CD4-positive, alpha-beta T cell (primary cell): ENCODE measurements at regions not wholly inside any gene's neighbourhood (a gene's known extent, or its start where the extent isn't known, plus 50 kb on each side); places are given as distances from the start of the nearest gene placed in this dataset.

Experiments used
- ATAC-seq: fragments of 200-7000 bp; cut with Tn5 transposase; one replicate; pipeline ENCODE4 v1.10.0; 2022; ENCODE audit warnings: mild to moderate bottlenecking; ENCODE audit not compliant: poor library complexity
- CTCF ChIA-PET: fragments of 350-600 bp; sonication (Branson Sonifier 250); formaldehyde crosslinking; loops from one replicate; lab custom pipeline; 2021; ENCODE audit warnings: antibody characterized with exemption, inconsistent platforms; lab: Charles Lee
- POLR2A ChIA-PET: fragments of 350-600 bp; sonication (Branson Sonifier 250); formaldehyde crosslinking; loops from one replicate; lab custom pipeline; 2021; ENCODE audit warnings: antibody characterized with exemption, inconsistent platforms; lab: Charles Lee
- DNase-seq, 14 experiments: peaks; one replicate each; pipeline ENCODE4 v3.0.0-alpha.2; 2013 to 2020; ENCODE audit warnings: mixed read lengths in 2 of 14
- H3K27ac ChIP-seq, 2 donors: one replicate each; pipeline versions ENCODE4 v1.5.1 to v1.7.0; 2013; ENCODE audit warnings: low read length in 2 of 2, low read depth in 1 of 2, mild to moderate bottlenecking in 1 of 2
- H3K27me3 ChIP-seq, 2 experiments: 1 replicate in 1 of 2; 2 replicates in 1 of 2; pipeline versions ENCODE4 v1.6.1 to v1.7.0; 2013; ENCODE audit warnings: low read length in 2 of 2, control low read depth in 1 of 2, mild to moderate bottlenecking in 1 of 2, moderate library complexity in 1 of 2; ENCODE audit not compliant: insufficient read depth in 2 of 2, control insufficient read depth in 1 of 2
- H3K36me3 ChIP-seq: one replicate; pipeline ENCODE4 v1.6.1; 2013; ENCODE audit warnings: low read length, control low read depth; ENCODE audit not compliant: insufficient read depth
- H3K4me1 ChIP-seq: one replicate; pipeline ENCODE4 v1.6.1; 2013; ENCODE audit warnings: low read length, control low read depth; ENCODE audit not compliant: insufficient read depth
- H3K4me3 ChIP-seq: one replicate; pipeline ENCODE4 v1.5.1; 2013; ENCODE audit warnings: mild to moderate bottlenecking, low read length, moderate library complexity
- H3K9me3 ChIP-seq, 2 experiments: 1 replicate in 1 of 2; 2 replicates in 1 of 2; pipeline versions ENCODE4 v1.6.1 to v1.7.0; 2013; ENCODE audit warnings: low read length in 2 of 2, mild to moderate bottlenecking in 2 of 2, control low read depth in 1 of 2, moderate library complexity in 1 of 2; ENCODE audit not compliant: control insufficient read depth in 1 of 2, insufficient read depth in 1 of 2
- H3K27ac Mint-ChIP-seq: one replicate; pipeline ENCODE4 v1.8.0; 2020; ENCODE audit warnings: mixed read lengths
- H3K27me3 Mint-ChIP-seq: one replicate; pipeline ENCODE4 v1.8.0; 2021; ENCODE audit warnings: mixed read lengths
- H3K36me3 Mint-ChIP-seq: one replicate; pipeline ENCODE4 v1.8.0; 2021; ENCODE audit warnings: low read depth, mixed read lengths
- H3K4me1 Mint-ChIP-seq: one replicate; pipeline ENCODE4 v1.8.0; 2021; ENCODE audit warnings: low read depth, mixed read lengths
- H3K4me3 Mint-ChIP-seq: one replicate; pipeline ENCODE4 v1.8.0; 2020; ENCODE audit warnings: mild to moderate bottlenecking, mixed read lengths
- H3K9me3 Mint-ChIP-seq: one replicate; pipeline ENCODE4 v1.8.0; 2020; ENCODE audit warnings: mixed read lengths
- intact Hi-C, 2 experiments: fragments of 100-400 bp; cut with DNase I in 1 of 2; cut with micrococcal nuclease in 1 of 2; formaldehyde crosslinking; loops; one replicate each; pipeline versions ENCODE4 v1.15.1 to v1.9.0; 2023 to 2025; cut with DNase I, micrococcal nuclease
- TF ChIP-seq, protein P1 (sequence below): fragments of 200-600 bp; IDR thresholded peaks from one replicate; pipeline ENCODE4 v1.8.0; 2022; ENCODE audit warnings: antibody characterized with exemption, mild to moderate bottlenecking

DNA sequence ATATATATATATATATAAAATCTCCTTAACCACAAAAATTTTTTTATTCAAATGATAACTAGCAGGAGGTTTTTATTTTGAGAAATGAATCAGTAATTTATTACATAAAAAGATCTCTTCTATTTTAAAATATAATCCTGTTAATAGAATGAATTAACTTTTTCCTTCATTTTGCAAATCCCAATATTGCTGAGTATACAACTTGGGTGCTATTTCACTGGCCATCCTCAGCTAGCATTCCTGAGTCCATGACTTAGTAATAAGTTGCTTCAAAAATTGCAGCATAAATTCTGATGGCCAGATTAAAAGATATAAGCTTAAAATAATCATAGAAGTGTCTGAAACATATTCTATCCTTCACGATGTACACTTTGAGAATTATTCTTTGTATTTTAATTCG is 155.6 kb downstream of the FSIP2 start:
- Mint-ChIP-seq H3K4me3 (no peak overlapping the region), H3K36me3 (no peaks in the 10 kb centered on the region)

DNA sequence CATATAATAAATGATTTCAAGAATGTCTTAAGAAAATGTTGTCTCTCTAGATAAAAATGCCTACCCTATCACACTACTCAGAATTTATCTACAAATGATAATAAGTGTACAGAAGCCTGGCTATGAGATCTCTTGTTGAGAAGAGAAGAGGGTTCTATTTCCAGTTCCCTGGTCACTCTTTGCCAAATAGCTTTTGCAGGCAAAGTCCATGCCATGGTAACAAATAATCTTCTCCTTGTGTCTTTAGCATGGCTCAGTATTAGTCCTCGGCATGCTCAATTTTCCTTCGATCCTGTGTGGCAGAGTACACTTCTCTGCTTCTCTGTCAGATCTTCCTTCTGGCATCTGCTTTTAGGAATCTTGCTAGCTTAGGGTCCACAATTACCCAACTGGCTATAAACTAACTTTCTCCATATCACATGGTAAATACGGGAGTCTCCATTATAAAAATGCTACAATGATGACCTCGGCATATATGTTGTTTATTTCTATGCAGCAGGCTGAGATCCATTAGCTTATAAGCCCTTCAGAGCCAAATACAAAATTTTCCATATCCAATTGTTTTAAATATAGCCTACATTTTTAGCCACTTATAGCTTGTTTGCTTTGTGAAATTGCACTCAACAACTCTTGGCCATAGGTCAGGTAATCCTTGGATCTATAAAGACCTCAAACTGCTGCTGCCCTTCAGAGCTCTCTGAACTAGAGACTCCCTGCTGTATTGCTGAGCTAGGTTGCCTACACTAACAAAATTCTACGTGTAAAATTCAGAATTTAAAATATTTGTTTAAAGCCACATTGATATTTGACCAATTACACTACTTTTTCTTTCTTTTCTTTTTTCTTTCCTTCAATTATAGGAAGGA is 157.5 kb downstream of the FSIP2 start:
- Mint-ChIP-seq H3K9me3 (no peaks in the 10 kb centered on the region), H3K27me3 (no peaks in the 10 kb centered on the region), H3K36me3 (no peaks in the 10 kb centered on the region), H3K4me3 (no peak overlapping the region), H3K27ac (no peak overlapping the region), H3K4me1 (no peaks in the 10 kb centered on the region)
- no peak for ATAC-seq
- ChIA-PET POLR2A (no interaction called here), CTCF (no interaction called here)
- intact Hi-C loops: no loop called here
- Histone ChIP-seq H3K4me3 (no peak overlapping the region), H3K4me1 (no peaks in the 10 kb centered on the region), H3K27me3 (no peaks in the 10 kb centered on the region), H3K27ac (no peak overlapping the region), H3K36me3 (no peaks in the 10 kb centered on the region), H3K9me3 (no peaks in the 10 kb centered on the region)
- DNase-seq: no peak
- TF ChIP-seq, protein P1, sequence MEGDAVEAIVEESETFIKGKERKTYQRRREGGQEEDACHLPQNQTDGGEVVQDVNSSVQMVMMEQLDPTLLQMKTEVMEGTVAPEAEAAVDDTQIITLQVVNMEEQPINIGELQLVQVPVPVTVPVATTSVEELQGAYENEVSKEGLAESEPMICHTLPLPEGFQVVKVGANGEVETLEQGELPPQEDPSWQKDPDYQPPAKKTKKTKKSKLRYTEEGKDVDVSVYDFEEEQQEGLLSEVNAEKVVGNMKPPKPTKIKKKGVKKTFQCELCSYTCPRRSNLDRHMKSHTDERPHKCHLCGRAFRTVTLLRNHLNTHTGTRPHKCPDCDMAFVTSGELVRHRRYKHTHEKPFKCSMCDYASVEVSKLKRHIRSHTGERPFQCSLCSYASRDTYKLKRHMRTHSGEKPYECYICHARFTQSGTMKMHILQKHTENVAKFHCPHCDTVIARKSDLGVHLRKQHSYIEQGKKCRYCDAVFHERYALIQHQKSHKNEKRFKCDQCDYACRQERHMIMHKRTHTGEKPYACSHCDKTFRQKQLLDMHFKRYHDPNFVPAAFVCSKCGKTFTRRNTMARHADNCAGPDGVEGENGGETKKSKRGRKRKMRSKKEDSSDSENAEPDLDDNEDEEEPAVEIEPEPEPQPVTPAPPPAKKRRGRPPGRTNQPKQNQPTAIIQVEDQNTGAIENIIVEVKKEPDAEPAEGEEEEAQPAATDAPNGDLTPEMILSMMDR: no peak

More for the DNA sequence above, 155.6 kb downstream of the FSIP2 start:
- CTCF ChIA-PET: no interaction called here
- H3K27ac ChIP-seq: no peak overlapping the region
- no peaks in the 10 kb centered on the region for H3K9me3 Mint-ChIP-seq
- no peaks in the 10 kb centered on the region for H3K36me3 ChIP-seq
- H3K4me3 ChIP-seq: no peak overlapping the region
- DNase-seq: no peak
- no peak overlapping the region for H3K27ac Mint-ChIP-seq
- H3K4me1 Mint-ChIP-seq: no peaks in the 10 kb centered on the region
- no peaks in the 10 kb centered on the region for H3K27me3 ChIP-seq
- H3K4me1 ChIP-seq: no peaks in the 10 kb centered on the region
- intact Hi-C loops: no loop called here
- POLR2A ChIA-PET: no interaction called here
- no peak for ATAC-seq
- H3K9me3 ChIP-seq: no peaks in the 10 kb centered on the region
- TF ChIP-seq, protein P1: no peak
- H3K27me3 Mint-ChIP-seq: no peaks in the 10 kb centered on the region

DNA sequence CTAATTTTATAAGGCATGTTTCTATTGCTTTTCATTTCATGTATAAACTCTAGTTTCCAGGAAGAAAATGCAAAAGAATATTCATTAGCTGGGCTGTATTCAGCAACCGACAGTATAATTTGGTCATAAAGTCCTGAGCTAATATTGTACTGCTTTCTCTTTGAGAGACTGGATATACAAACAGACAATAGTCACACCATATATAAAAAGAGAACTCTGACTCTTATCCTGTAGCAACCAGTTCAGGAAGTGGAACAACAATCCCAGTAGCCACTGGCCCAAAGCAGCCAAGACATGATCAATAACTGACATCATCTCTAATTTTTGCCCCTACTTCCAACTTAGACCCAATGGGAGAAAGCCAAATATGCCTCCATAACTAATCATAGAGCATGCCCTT is 160.8 kb downstream of the FSIP2 start:
- no peaks in the 10 kb centered on the region for H3K4me1 ChIP-seq
- no peak for ATAC-seq
- TF ChIP-seq, protein P1: no peak
- no peak overlapping the region for H3K27ac ChIP-seq
- no peaks in the 10 kb centered on the region for H3K9me3 ChIP-seq
- no peaks in the 10 kb centered on the region for H3K36me3 ChIP-seq
- intact Hi-C loops: no loop called here
- Mint-ChIP-seq H3K27ac (no peak overlapping the region), H3K27me3 (no peaks in the 10 kb centered on the region), H3K4me3 (no peak overlapping the region), H3K36me3 (no peaks in the 10 kb centered on the region), H3K4me1 (no peaks in the 10 kb centered on the region), H3K9me3 (no peaks in the 10 kb centered on the region)
- H3K27me3 ChIP-seq: no peaks in the 10 kb centered on the region
- DNase-seq: no peak
- no peak overlapping the region for H3K4me3 ChIP-seq
- CTCF ChIA-PET: no interaction called here
- POLR2A ChIA-PET: no interaction called here
